Bronchial epithelial cell (primary cell): ENCODE measurements at regions not wholly inside any gene's neighbourhood (a gene's known extent, or its start where the extent isn't known, plus 50 kb on each side); places are given as distances from the start of the nearest gene placed in this dataset.

Source experiments
- DNase-seq: peaks from one replicate; pipeline ENCODE4 v3.0.0-alpha.2; 2010; ENCODE audit warnings: low read depth
- FAIRE-seq: peaks from 2 replicates; lab custom pipeline; 2011; peaks lifted over from hg19 to GRCh38; lab: Jason Lieb, UNC
- H3K27me3 ChIP-seq: 2 replicates; pipeline ENCODE4 v1.5.1; 2011; ENCODE audit warnings: low read length; ENCODE audit not compliant: control insufficient read depth, insufficient read depth
- H3K36me3 ChIP-seq: 2 replicates; pipeline ENCODE4 v1.5.1; 2011; ENCODE audit warnings: low read length; ENCODE audit not compliant: control insufficient read depth, insufficient read depth
- H3K4me3 ChIP-seq: 2 replicates; pipeline ENCODE4 v1.5.1; 2011; ENCODE audit warnings: mild to moderate bottlenecking, low read depth, low read length, control low read depth
- CTCF ChIP-seq: IDR thresholded peaks from 2 replicates; pipeline ENCODE4 v1.5.1; 2011; ENCODE audit warnings: mild to moderate bottlenecking, moderate library complexity, low read length, control low read depth, inconsistent platforms; ENCODE audit not compliant: insufficient read depth, severe bottlenecking

GRCh38 chr2:2932189-2932588 is 445.4 kb downstream of the EIPR1 start:
- no peak for DNase-seq
- Histone ChIP-seq H3K27me3 (no peaks in the 10 kb centered on the region), H3K4me3 (no peak overlapping the region), H3K36me3 (no peaks in the 10 kb centered on the region)
- FAIRE-seq, result no peak
- TF ChIP-seq CTCF, result no peak

GRCh38 chr2:2931318-2932075 is 446.1 kb downstream of the EIPR1 start:
- no peak for TF ChIP-seq CTCF
- Histone ChIP-seq H3K36me3 (no peaks in the 10 kb centered on the region), H3K27me3 (no peaks in the 10 kb centered on the region), H3K4me3 (no peak overlapping the region)
- FAIRE-seq (no peak), DNase-seq (no peak)

GRCh38 chr2:2930841-2931240 is 446.8 kb downstream of the EIPR1 start:
- no peak overlapping the region for H3K4me3 ChIP-seq
- H3K36me3 ChIP-seq, result no peaks in the 10 kb centered on the region
- TF ChIP-seq CTCF, result no peak
- H3K27me3 ChIP-seq, result no peaks in the 10 kb centered on the region
- no peak for DNase-seq
- FAIRE-seq, result no peak

- Histone ChIP-seq H3K4me3 (no peak overlapping the region), H3K36me3 (no peaks in the 10 kb centered on the region), H3K27me3 (no peaks in the 10 kb centered on the region)
- DNase-seq, result no peak
- no peak for FAIRE-seq
- TF ChIP-seq CTCF, result no peak
These were observed 450.8 kb downstream of the EIPR1 start for GRCh38 chr2:2926858-2927175.

- H3K36me3 ChIP-seq, result no peaks in the 10 kb centered on the region
- FAIRE-seq (no peak), DNase-seq (no peak)
- H3K27me3 ChIP-seq, result no peaks in the 10 kb centered on the region
- H3K4me3 ChIP-seq, result no peak overlapping the region
- no peak for TF ChIP-seq CTCF
These were observed 451.4 kb downstream of the EIPR1 start for GRCh38 chr2:2926009-2926857.
